ENCODE measurements at regions not wholly inside any gene's neighbourhood (a gene's known extent, or its start where the extent isn't known, plus 50 kb on each side); places are given as distances from the start of the nearest gene placed in this dataset.

GRCh38 chr2:215619022-215619958, 183.4 kb upstream of the FN1 start (continued):
- TF ChIP-seq, protein P1, sequence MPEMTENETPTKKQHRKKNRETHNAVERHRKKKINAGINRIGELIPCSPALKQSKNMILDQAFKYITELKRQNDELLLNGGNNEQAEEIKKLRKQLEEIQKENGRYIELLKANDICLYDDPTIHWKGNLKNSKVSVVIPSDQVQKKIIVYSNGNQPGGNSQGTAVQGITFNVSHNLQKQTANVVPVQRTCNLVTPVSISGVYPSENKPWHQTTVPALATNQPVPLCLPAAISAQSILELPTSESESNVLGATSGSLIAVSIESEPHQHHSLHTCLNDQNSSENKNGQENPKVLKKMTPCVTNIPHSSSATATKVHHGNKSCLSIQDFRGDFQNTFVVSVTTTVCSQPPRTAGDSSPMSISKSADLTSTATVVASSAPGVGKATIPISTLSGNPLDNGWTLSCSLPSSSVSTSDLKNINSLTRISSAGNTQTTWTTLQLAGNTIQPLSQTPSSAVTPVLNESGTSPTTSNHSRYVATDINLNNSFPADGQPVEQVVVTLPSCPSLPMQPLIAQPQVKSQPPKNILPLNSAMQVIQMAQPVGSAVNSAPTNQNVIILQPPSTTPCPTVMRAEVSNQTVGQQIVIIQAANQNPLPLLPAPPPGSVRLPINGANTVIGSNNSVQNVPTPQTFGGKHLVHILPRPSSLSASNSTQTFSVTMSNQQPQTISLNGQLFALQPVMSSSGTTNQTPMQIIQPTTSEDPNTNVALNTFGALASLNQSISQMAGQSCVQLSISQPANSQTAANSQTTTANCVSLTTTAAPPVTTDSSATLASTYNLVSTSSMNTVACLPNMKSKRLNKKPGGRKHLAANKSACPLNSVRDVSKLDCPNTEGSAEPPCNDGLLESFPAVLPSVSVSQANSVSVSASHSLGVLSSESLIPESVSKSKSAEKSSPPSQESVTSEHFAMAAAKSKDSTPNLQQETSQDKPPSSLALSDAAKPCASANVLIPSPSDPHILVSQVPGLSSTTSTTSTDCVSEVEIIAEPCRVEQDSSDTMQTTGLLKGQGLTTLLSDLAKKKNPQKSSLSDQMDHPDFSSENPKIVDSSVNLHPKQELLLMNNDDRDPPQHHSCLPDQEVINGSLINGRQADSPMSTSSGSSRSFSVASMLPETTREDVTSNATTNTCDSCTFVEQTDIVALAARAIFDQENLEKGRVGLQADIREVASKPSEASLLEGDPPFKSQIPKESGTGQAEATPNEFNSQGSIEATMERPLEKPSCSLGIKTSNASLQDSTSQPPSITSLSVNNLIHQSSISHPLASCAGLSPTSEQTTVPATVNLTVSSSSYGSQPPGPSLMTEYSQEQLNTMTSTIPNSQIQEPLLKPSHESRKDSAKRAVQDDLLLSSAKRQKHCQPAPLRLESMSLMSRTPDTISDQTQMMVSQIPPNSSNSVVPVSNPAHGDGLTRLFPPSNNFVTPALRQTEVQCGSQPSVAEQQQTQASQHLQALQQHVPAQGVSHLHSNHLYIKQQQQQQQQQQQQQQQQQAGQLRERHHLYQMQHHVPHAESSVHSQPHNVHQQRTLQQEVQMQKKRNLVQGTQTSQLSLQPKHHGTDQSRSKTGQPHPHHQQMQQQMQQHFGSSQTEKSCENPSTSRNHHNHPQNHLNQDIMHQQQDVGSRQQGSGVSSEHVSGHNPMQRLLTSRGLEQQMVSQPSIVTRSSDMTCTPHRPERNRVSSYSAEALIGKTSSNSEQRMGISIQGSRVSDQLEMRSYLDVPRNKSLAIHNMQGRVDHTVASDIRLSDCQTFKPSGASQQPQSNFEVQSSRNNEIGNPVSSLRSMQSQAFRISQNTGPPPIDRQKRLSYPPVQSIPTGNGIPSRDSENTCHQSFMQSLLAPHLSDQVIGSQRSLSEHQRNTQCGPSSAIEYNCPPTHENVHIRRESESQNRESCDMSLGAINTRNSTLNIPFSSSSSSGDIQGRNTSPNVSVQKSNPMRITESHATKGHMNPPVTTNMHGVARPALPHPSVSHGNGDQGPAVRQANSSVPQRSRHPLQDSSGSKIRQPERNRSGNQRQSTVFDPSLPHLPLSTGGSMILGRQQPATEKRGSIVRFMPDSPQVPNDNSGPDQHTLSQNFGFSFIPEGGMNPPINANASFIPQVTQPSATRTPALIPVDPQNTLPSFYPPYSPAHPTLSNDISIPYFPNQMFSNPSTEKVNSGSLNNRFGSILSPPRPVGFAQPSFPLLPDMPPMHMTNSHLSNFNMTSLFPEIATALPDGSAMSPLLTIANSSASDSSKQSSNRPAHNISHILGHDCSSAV (CRISPR knock-in tag; IDR thresholded peaks at IDR 0.05; ENCODE audit: borderline replicate concordance), result no peak
- TF ChIP-seq SRSF4 (IDR thresholded peaks at IDR 0.05; ENCODE audit: low read depth, low read length, poor library complexity, severe bottlenecking) (no peak), HDAC1 (CRISPR knock-in tag; IDR thresholded peaks at IDR 0.05) (peak; percentile 56; the same call in 1 of the 2 replicates), MIER3 (CRISPR knock-in tag; IDR thresholded peaks at IDR 0.05; ENCODE audit: borderline replicate concordance) (peak; percentile 45; the same call in 1 of the 2 replicates), NAIF1 (CRISPR knock-in tag; IDR thresholded peaks at IDR 0.05; ENCODE audit: borderline replicate concordance) (peak; percentile 64; the same call in 1 of the 2 replicates), RAD51 (IDR thresholded peaks at IDR 0.05; ENCODE audit: borderline replicate concordance) (no peak)
- TF ChIP-seq, protein P2, sequence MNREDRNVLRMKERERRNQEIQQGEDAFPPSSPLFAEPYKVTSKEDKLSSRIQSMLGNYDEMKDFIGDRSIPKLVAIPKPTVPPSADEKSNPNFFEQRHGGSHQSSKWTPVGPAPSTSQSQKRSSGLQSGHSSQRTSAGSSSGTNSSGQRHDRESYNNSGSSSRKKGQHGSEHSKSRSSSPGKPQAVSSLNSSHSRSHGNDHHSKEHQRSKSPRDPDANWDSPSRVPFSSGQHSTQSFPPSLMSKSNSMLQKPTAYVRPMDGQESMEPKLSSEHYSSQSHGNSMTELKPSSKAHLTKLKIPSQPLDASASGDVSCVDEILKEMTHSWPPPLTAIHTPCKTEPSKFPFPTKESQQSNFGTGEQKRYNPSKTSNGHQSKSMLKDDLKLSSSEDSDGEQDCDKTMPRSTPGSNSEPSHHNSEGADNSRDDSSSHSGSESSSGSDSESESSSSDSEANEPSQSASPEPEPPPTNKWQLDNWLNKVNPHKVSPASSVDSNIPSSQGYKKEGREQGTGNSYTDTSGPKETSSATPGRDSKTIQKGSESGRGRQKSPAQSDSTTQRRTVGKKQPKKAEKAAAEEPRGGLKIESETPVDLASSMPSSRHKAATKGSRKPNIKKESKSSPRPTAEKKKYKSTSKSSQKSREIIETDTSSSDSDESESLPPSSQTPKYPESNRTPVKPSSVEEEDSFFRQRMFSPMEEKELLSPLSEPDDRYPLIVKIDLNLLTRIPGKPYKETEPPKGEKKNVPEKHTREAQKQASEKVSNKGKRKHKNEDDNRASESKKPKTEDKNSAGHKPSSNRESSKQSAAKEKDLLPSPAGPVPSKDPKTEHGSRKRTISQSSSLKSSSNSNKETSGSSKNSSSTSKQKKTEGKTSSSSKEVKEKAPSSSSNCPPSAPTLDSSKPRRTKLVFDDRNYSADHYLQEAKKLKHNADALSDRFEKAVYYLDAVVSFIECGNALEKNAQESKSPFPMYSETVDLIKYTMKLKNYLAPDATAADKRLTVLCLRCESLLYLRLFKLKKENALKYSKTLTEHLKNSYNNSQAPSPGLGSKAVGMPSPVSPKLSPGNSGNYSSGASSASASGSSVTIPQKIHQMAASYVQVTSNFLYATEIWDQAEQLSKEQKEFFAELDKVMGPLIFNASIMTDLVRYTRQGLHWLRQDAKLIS (CRISPR knock-in tag; IDR thresholded peaks at IDR 0.05), result peak; percentile 78; the same call in 1 of the 2 replicates
- TF ChIP-seq, protein P3, sequence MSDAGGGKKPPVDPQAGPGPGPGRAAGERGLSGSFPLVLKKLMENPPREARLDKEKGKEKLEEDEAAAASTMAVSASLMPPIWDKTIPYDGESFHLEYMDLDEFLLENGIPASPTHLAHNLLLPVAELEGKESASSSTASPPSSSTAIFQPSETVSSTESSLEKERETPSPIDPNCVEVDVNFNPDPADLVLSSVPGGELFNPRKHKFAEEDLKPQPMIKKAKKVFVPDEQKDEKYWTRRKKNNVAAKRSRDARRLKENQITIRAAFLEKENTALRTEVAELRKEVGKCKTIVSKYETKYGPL (CRISPR knock-in tag; IDR thresholded peaks at IDR 0.05), result peak; percentile 25; the same call in 1 of the 2 replicates

All from HepG2 (cell line).